Endothelial cell of umbilical vein (primary cell): ENCODE measurements at regions not wholly inside any gene's neighbourhood (a gene's known extent, or its start where the extent isn't known, plus 50 kb on each side); places are given as distances from the start of the nearest gene placed in this dataset.

Source experiments
- CTCF ChIP-seq, 2 donors: IDR thresholded peaks; 1 replicate in 1 of 2; 2 replicates in 1 of 2; pipeline ENCODE4 v1.5.1; 2011; ENCODE audit warnings: low read length in 2 of 2, mild to moderate bottlenecking in 2 of 2, moderate library complexity in 2 of 2, control low read depth in 1 of 2, inconsistent platforms in 1 of 2, low read depth in 1 of 2; ENCODE audit not compliant: insufficient read depth in 1 of 2; ENCODE audit errors: extremely low read depth in 1 of 2
- EZH2 ChIP-seq: IDR thresholded peaks from 2 replicates; pipeline ENCODE4 v1.6.1; 2012; ENCODE audit warnings: borderline replicate concordance, low read depth, mild to moderate bottlenecking, moderate library complexity, low read length, inconsistent platforms; ENCODE audit not compliant: severe bottlenecking
- FOS ChIP-seq: IDR thresholded peaks from 2 replicates; pipeline ENCODE4 v1.6.1; 2011; ENCODE audit warnings: mild to moderate bottlenecking, low read length, moderate library complexity, borderline replicate concordance; ENCODE audit not compliant: insufficient read depth
- GATA2 ChIP-seq: IDR thresholded peaks from 2 replicates; pipeline ENCODE4 v1.7.0; 2011; ENCODE audit warnings: low read depth, mild to moderate bottlenecking, moderate library complexity, mixed read lengths, low read length; ENCODE audit not compliant: insufficient read length, insufficient read depth
- JUN ChIP-seq: IDR thresholded peaks from 2 replicates; pipeline ENCODE4 v1.6.1; 2011; ENCODE audit warnings: borderline replicate concordance, low read depth; ENCODE audit not compliant: insufficient read length, insufficient read depth
- MYC ChIP-seq: IDR thresholded peaks from one replicate; pipeline ENCODE4 v1.6.1; 2011; ENCODE audit warnings: mild to moderate bottlenecking, low read depth, low read length
- POLR2A ChIP-seq: IDR thresholded peaks from 2 replicates; pipeline ENCODE4 v1.6.1; 2012; ENCODE audit warnings: low read depth, mild to moderate bottlenecking, control low read depth, low read length
- POLR2AphosphoS5 ChIP-seq: IDR thresholded peaks from 2 replicates; pipeline ENCODE4 v1.6.1; 2012; ENCODE audit warnings: low read depth, mild to moderate bottlenecking, control low read depth, low read length, moderate library complexity; ENCODE audit not compliant: insufficient read depth
- TF ChIP-seq, protein P1 (sequence below): IDR thresholded peaks from 2 replicates; pipeline ENCODE4 v1.6.1; 2011; ENCODE audit not compliant: insufficient read depth, insufficient read length

DNA sequence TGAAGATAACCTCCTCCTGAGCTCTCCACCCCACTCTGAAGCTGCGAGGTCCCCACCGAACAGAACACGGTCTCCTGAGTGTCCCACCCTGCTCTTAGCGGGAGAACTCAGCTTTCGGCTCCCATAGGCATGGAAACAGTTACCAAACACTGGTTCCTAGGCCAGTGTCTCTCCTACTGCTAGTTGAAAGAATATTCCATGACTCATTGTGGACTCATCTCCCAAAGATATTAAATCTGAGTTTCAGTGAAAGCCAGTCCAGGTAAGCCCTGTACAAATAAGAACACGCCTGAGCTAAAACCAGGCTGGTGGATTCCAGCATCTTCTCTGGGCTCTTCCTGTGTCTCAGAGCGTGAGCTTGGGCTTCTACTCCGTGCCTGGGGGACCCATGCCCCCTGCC is 107.5 kb upstream of the CLDN14 start:
- TF ChIP-seq EZH2 (no peak), CTCF (IDR thresholded peaks at IDR 0.05; ENCODE audit: extremely low read depth in 1 of 2, insufficient read depth in 1 of 2, low read depth in 1 of 2, low read length in 2 of 2) (no peak), FOS (no peak), POLR2A (no peak), JUN (no peak), POLR2AphosphoS5 (no peak), MYC (no peak), GATA2 (no peak)
- TF ChIP-seq, protein P1, sequence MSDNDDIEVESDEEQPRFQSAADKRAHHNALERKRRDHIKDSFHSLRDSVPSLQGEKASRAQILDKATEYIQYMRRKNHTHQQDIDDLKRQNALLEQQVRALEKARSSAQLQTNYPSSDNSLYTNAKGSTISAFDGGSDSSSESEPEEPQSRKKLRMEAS: no peak
